ENCODE measurements at regions not wholly inside any gene's neighbourhood (a gene's known extent, or its start where the extent isn't known, plus 50 kb on each side); places are given as distances from the start of the nearest gene placed in this dataset.

DNA sequence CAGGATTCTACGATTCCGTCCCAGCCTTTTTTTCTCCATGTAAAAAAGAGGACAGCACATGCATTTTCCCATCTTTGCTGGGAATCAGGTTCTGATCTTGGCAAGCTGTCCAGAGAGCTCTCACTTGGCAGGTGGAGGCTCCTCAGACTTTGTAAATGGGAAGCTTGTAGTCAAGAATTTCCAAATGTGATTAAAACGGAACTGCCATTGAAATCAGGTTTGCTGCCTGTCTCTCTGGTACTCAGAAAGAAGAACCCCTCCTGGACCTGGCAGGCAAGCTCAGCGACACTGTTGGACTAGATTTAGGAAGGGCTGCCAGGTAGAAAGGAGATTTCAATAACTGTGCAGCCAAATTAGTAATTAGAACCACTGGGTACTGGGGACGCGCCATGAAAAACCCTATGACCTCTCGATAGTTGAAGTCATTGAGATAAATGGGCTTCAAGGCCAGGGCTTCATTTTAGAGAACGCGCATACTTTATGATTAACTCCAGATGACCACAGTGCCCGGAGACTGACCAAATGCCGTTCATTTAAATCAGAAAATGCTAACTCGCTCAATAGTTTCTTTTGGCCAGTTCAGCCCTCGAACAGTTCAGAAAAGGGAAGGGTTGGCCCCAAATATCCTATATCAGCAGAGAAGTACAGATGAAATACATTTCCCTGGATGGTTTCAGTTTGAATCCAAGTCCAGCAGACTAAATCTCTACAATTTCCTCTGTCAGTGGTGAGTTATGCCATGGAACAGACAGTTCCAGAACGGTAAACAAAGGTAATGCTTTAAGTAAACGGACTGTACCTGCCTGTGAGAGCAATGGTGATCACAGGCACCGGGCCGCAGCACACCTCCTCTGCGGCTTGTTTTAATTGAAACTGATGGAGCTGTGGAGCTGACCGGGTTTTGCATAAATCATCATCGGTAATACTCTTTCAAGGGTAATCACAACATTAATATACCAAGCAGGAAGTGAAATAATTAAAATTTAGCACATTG lies 517.4 kb downstream of the RFC3 start:
- ChIA-PET CTCF (no interaction called here), POLR2A (ENCODE audit: unreplicated experiment) (no interaction called here)
- 83% methylated on average over 2 of the region's 20 CpGs; no CpG with 5 or more reads in 1 of the 2 experiments for WGBS, 2 experiments (ENCODE audit: extremely low coverage in 2 of 2, insufficient read length in 1 of 2)
- Histone ChIP-seq H3K56ac (ENCODE audit: extremely low read depth, insufficient read depth, low read length) (no peak overlapping the region), H3K36me3 (ENCODE audit: control insufficient read depth, insufficient read depth, low read length) (no peaks in the 10 kb centered on the region), H2BK120ac (ENCODE audit: low read depth, low read length) (no peak overlapping the region), H3K27ac (ENCODE audit: insufficient read depth, low read length) (no peak overlapping the region), H2BK20ac (ENCODE audit: low read depth, low read length) (no peak overlapping the region), H3K4ac (ENCODE audit: low read depth, low read length) (no peak overlapping the region), H3K79me1 (ENCODE audit: low read depth in 1 of 2, low read length in 2 of 2) (no peaks in the 10 kb centered on the region), H3K18ac (ENCODE audit: low read depth, low read length) (no peak overlapping the region), H3K9me1 (ENCODE audit: insufficient read depth, low read length) (no peaks in the 10 kb centered on the region), H4K91ac (ENCODE audit: insufficient read depth, low read depth, low read length) (no peak overlapping the region), H2AK9ac (replicated peaks; ENCODE audit: low read depth, low read length, poor library complexity) (no peak overlapping the region), H3K4me1 (ENCODE audit: control insufficient read depth, insufficient read depth, low read length) (no peaks in the 10 kb centered on the region), H3K27me3 (ENCODE audit: control insufficient read depth, insufficient read depth, low read length) (peaks cover 2% of the 10 kb centered on the region; the same call in 1 of the 2 replicates), H4K5ac (ENCODE audit: low read depth, low read length) (no peak overlapping the region), H2BK5ac (ENCODE audit: low read depth, low read length, poor library complexity, severe bottlenecking) (no peak overlapping the region), H3K14ac (replicated peaks; ENCODE audit: low read depth, low read length) (no peak overlapping the region), H3K9ac (ENCODE audit: low read depth, low read length) (no peak overlapping the region), H3K23ac (ENCODE audit: low read depth, low read length) (no peak overlapping the region), H2BK15ac (ENCODE audit: low read depth, low read length) (no peak overlapping the region), H3K4me3 (ENCODE audit: insufficient read depth, low read depth, low read length) (no peak overlapping the region), H2AFZ (replicated peaks; ENCODE audit: low read length, poor library complexity) (no peak overlapping the region), H3K4me2 (ENCODE audit: low read depth, low read length) (no peak overlapping the region), H4K8ac (ENCODE audit: low read depth in 2 of 2, low read length in 2 of 2) (no peak overlapping the region), H3K9me3 (ENCODE audit: control insufficient read depth, insufficient read depth, low read length) (no peaks in the 10 kb centered on the region), H4K20me1 (ENCODE audit: insufficient read depth, low read length) (no peaks in the 10 kb centered on the region), H2AK5ac (ENCODE audit: low read depth, low read length) (no peak overlapping the region)
- ATAC-seq (ENCODE audit: low read depth) (no peak), DNase-seq (no peak)
- BruUV-seq (replicated peaks), result no TSS peak
- dilution Hi-C loops (cut with HindIII; ENCODE audit: low sequenced_read_pairs, unreplicated experiment), result no loop called here
- intact Hi-C loops (cut with micrococcal nuclease), result no loop called here
- TF ChIP-seq CEBPB (IDR thresholded peaks at IDR 0.05; ENCODE audit: low read depth, low read length), result no peak
- TF ChIP-seq CHD1 (IDR thresholded peaks at IDR 0.05; ENCODE audit: low read depth, low read length), result no peak
- TF ChIP-seq NFE2L2 (IDR thresholded peaks at IDR 0.05; ENCODE audit: low read depth, low read length), result no peak
- in situ Hi-C loops (cut with MboI; ENCODE audit: low sequenced_read_pairs), result no loop called here

Measured in IMR-90 (cell line).